H9 (cell line): ENCODE measurements at regions not wholly inside any gene's neighbourhood (a gene's known extent, or its start where the extent isn't known, plus 50 kb on each side); places are given as distances from the start of the nearest gene placed in this dataset.
"Not testable (repeated sequence)": the region's sequence is repeated elsewhere in the genome, so short reads cannot be mapped to it uniquely, and the experiment has no call there.

ENCODE experiments used
- DNase-seq: peaks from one replicate; pipeline ENCODE4 v3.0.0-alpha.2; 2017
- H2AFZ ChIP-seq: one replicate; pipeline ENCODE4 v1.6.1; 2013; ENCODE audit warnings: mild to moderate bottlenecking, low read length, control low read depth, moderate library complexity
- H2AK5ac ChIP-seq: 2 replicates; pipeline ENCODE4 v1.6.1; 2013; ENCODE audit warnings: low read length, control low read depth, mixed read lengths; ENCODE audit not compliant: insufficient read length
- H2BK120ac ChIP-seq: one replicate; pipeline ENCODE4 v1.6.1; 2013; ENCODE audit warnings: low read depth, mild to moderate bottlenecking, low read length, control low read depth, inconsistent platforms; ENCODE audit not compliant: poor library complexity, severe bottlenecking
- H2BK12ac ChIP-seq: 2 replicates; pipeline ENCODE4 v1.6.1; 2013; ENCODE audit warnings: low read length, control low read depth, mixed read lengths, low read depth; ENCODE audit not compliant: insufficient read length
- H2BK15ac ChIP-seq: 2 replicates; pipeline ENCODE4 v1.6.1; 2013; ENCODE audit warnings: low read depth, low read length, control low read depth
- H2BK20ac ChIP-seq: one replicate; pipeline ENCODE4 v1.6.1; 2013; ENCODE audit warnings: low read depth, mild to moderate bottlenecking, low read length, control low read depth, inconsistent platforms; ENCODE audit not compliant: poor library complexity, severe bottlenecking
- H2BK5ac ChIP-seq: 2 replicates; pipeline ENCODE4 v1.6.1; 2013; ENCODE audit warnings: low read length, control low read depth, mixed read lengths; ENCODE audit not compliant: insufficient read length
- H3K14ac ChIP-seq: 2 replicates; pipeline ENCODE4 v1.6.1; 2013; ENCODE audit warnings: low read length, control low read depth; ENCODE audit not compliant: insufficient read depth
- H3K18ac ChIP-seq: 2 replicates; pipeline ENCODE4 v1.6.1; 2013; ENCODE audit warnings: low read depth, mild to moderate bottlenecking, mixed read lengths, low read length, control low read depth; ENCODE audit not compliant: insufficient read length
- H3K23ac ChIP-seq: 2 replicates; pipeline ENCODE4 v1.6.1; 2013; ENCODE audit warnings: low read length, control low read depth, mixed read lengths, low read depth; ENCODE audit not compliant: insufficient read length
- H3K23me2 ChIP-seq: 2 replicates; pipeline ENCODE4 v1.6.1; 2013; ENCODE audit warnings: low read depth, mild to moderate bottlenecking, mixed read lengths, low read length, control low read depth; ENCODE audit not compliant: insufficient read length, poor library complexity, severe bottlenecking
- H3K27ac ChIP-seq: 2 replicates; pipeline ENCODE4 v1.5.1; 2013; ENCODE audit warnings: low read length, control low read depth, mixed read lengths, low read depth; ENCODE audit not compliant: insufficient read length
- H3K27me3 ChIP-seq: 2 replicates; pipeline ENCODE4 v1.6.1; 2013; ENCODE audit warnings: low read length, control low read depth, inconsistent platforms; ENCODE audit not compliant: insufficient read depth
- H3K4ac ChIP-seq: 2 replicates; pipeline ENCODE4 v1.6.1; 2013; ENCODE audit warnings: low read depth, mild to moderate bottlenecking, control low read depth, inconsistent platforms, low read length, moderate library complexity
- H3K4me1 ChIP-seq: 2 replicates; pipeline ENCODE4 v1.6.1; 2013; ENCODE audit warnings: low read length, control low read depth, inconsistent platforms; ENCODE audit not compliant: insufficient read depth
- H3K4me2 ChIP-seq: 2 replicates; pipeline ENCODE4 v1.6.1; 2013; ENCODE audit warnings: low read length, control low read depth, mixed read lengths; ENCODE audit not compliant: insufficient read length, insufficient read depth
- H3K56ac ChIP-seq: 2 replicates; pipeline ENCODE4 v1.6.1; 2013; ENCODE audit warnings: low read depth, mild to moderate bottlenecking, mixed read lengths, low read length, control low read depth; ENCODE audit not compliant: insufficient read length
- H3K79me1 ChIP-seq: 2 replicates; pipeline ENCODE4 v1.6.1; 2013; ENCODE audit warnings: low read depth, mild to moderate bottlenecking, moderate library complexity, low read length, control low read depth, inconsistent platforms; ENCODE audit not compliant: insufficient read depth, poor library complexity, severe bottlenecking
- H3K79me2 ChIP-seq: 2 replicates; pipeline ENCODE4 v1.6.1; 2013; ENCODE audit warnings: low read length, control low read depth, inconsistent platforms; ENCODE audit not compliant: insufficient read depth
- H3K9ac ChIP-seq: 2 replicates; pipeline ENCODE4 v1.6.1; 2013; ENCODE audit warnings: low read length, control low read depth, mixed read lengths; ENCODE audit not compliant: insufficient read length; ENCODE audit errors: extremely low read depth
- H3K9me3 ChIP-seq: one replicate; pipeline ENCODE4 v1.6.1; 2013; ENCODE audit warnings: low read depth, low read length, inconsistent platforms; ENCODE audit not compliant: control insufficient read depth
- H3T11ph ChIP-seq: one replicate; pipeline ENCODE4 v1.6.1; 2013; ENCODE audit warnings: mild to moderate bottlenecking, low read length, control low read depth, inconsistent platforms
- H4K20me1 ChIP-seq: one replicate; pipeline ENCODE4 v1.6.1; 2013; ENCODE audit not compliant: control insufficient read depth, insufficient read length, insufficient read depth
- H4K5ac ChIP-seq: 2 replicates; pipeline ENCODE4 v1.6.1; 2013; ENCODE audit warnings: low read depth, mild to moderate bottlenecking, mixed read lengths, low read length, control low read depth; ENCODE audit not compliant: insufficient read length
- H4K8ac ChIP-seq: replicated peaks from 2 replicates; pipeline ENCODE4 v1.6.1; 2013; ENCODE audit warnings: low read length, control low read depth, mixed read lengths, low read depth; ENCODE audit not compliant: insufficient read length
- H4K91ac ChIP-seq: 2 replicates; pipeline ENCODE4 v1.6.1; 2013; ENCODE audit warnings: low read depth, mild to moderate bottlenecking, moderate library complexity, mixed read lengths, low read length, control low read depth; ENCODE audit not compliant: insufficient read length
- H3K27ac Mint-ChIP-seq, 3 experiments: 2 replicates in 2 of 3; 3 replicates in 1 of 3; pipeline ENCODE4 v1.8.0; 2020 to 2021; ENCODE audit warnings: mixed read lengths in 3 of 3, mild to moderate bottlenecking in 1 of 3, moderate library complexity in 1 of 3
- H3K27me3 Mint-ChIP-seq: 2 replicates; pipeline ENCODE4 v1.8.0; 2021; ENCODE audit warnings: low read depth, mild to moderate bottlenecking, moderate library complexity, mixed read lengths
- H3K36me3 Mint-ChIP-seq, 3 experiments: 2 replicates in 2 of 3; 3 replicates in 1 of 3; pipeline ENCODE4 v1.8.0; 2020 to 2021; ENCODE audit warnings: low read depth in 3 of 3, mixed read lengths in 3 of 3; ENCODE audit not compliant: insufficient read depth in 1 of 3
- H3K4me1 Mint-ChIP-seq, 2 experiments: 2 replicates each; pipeline ENCODE4 v1.8.0; 2020; ENCODE audit warnings: mixed read lengths in 2 of 2
- H3K4me3 Mint-ChIP-seq, 2 experiments: 2 replicates in 1 of 2; 3 replicates in 1 of 2; pipeline ENCODE4 v1.8.0; 2020 to 2021; ENCODE audit warnings: mild to moderate bottlenecking in 2 of 2, mixed read lengths in 2 of 2, moderate library complexity in 1 of 2
- H3K9me3 Mint-ChIP-seq, 2 experiments: 2 replicates in 1 of 2; 3 replicates in 1 of 2; pipeline ENCODE4 v1.8.0; 2020; ENCODE audit warnings: mild to moderate bottlenecking in 2 of 2, mixed read lengths in 2 of 2, moderate library complexity in 1 of 2
- CTCF ChIP-seq: fragments of 200-600 bp; sonication (generic); conservative IDR thresholded peaks from 3 replicates; pipeline ENCODE4 v1.8.0; 2021; ENCODE audit warnings: antibody characterized with exemption, mild to moderate bottlenecking
- WGBS: extraction: QIAGEN DNeasy Blood & Tissue Kit; methylation state at CpG from one replicate; pipeline ENCODE4 v1.1.7; 2013; ENCODE audit warnings: missing lambda C conversion rate, low lambda C conversion rate, mixed read lengths; ENCODE audit not compliant: insufficient read length; ENCODE audit errors: extremely low coverage; 5-methylcytosine and 5-hydroxymethylcytosine counted together

- Histone ChIP-seq H2BK15ac (no peak overlapping the region), H3K4me2 (no peak overlapping the region), H4K91ac (no peak overlapping the region), H3K4me1 (no peaks in the 10 kb centered on the region; the same call in 1 of the 2 replicates), H3K23ac (no peak overlapping the region), H3K9me3 (no peaks in the 10 kb centered on the region), H3K18ac (no peak overlapping the region), H3K4ac (no peak overlapping the region), H3K79me2 (no peaks in the 10 kb centered on the region), H3T11ph (no peak overlapping the region), H2AFZ (no peak overlapping the region), H2BK120ac (no peak overlapping the region), H3K27me3 (no peaks in the 10 kb centered on the region), H2BK20ac (no peak overlapping the region), H3K14ac (no peak overlapping the region), H3K27ac (no peak overlapping the region), H3K23me2 (no peaks in the 10 kb centered on the region), H4K5ac (no peak overlapping the region), H4K20me1 (no peaks in the 10 kb centered on the region), H3K9ac (no peak overlapping the region), H4K8ac (no peak overlapping the region), H2AK5ac (no peak overlapping the region), H2BK12ac (no peak overlapping the region), H3K56ac (no peak overlapping the region), H2BK5ac (no peak overlapping the region), H3K79me1 (no peaks in the 10 kb centered on the region)
- no CpG with 5 or more reads among the region's 14 CpGs for WGBS
- no peak overlapping the region for H3K27ac Mint-ChIP-seq
- TF ChIP-seq CTCF, result no peak
- H3K4me3 Mint-ChIP-seq, result no peak overlapping the region
- no peaks in the 10 kb centered on the region; a peak in 1 of 4 replicates for H3K4me1 Mint-ChIP-seq
- DNase-seq, result no peak
- no peaks in the 10 kb centered on the region for H3K27me3 Mint-ChIP-seq
- H3K9me3 Mint-ChIP-seq, result no peaks in the 10 kb centered on the region
- H3K36me3 Mint-ChIP-seq, result no peaks in the 10 kb centered on the region
Observed at GRCh38 chr7:131157530-131158243, 170.0 kb upstream of the MKLN1 start.

- not testable (repeated sequence) for H2BK5ac ChIP-seq, H3K4me3 Mint-ChIP-seq, H3K9me3 Mint-ChIP-seq, H3K4me1 Mint-ChIP-seq, H4K20me1 ChIP-seq, DNase-seq, H3K36me3 Mint-ChIP-seq, H3K18ac ChIP-seq, H3K27me3 ChIP-seq, H3K9me3 ChIP-seq, H4K8ac ChIP-seq, H3T11ph ChIP-seq, H2AFZ ChIP-seq, H2BK20ac ChIP-seq, H3K79me2 ChIP-seq, H3K4me1 ChIP-seq, H2AK5ac ChIP-seq, H3K9ac ChIP-seq, H2BK15ac ChIP-seq, H3K23me2 ChIP-seq, H3K79me1 ChIP-seq, H4K91ac ChIP-seq, H4K5ac ChIP-seq, H3K27ac Mint-ChIP-seq, H3K27ac ChIP-seq, H3K23ac ChIP-seq, H3K4ac ChIP-seq, H3K14ac ChIP-seq, H2BK12ac ChIP-seq, H3K56ac ChIP-seq, H2BK120ac ChIP-seq, H3K4me2 ChIP-seq, H3K27me3 Mint-ChIP-seq
- WGBS, result no CpG with 5 or more reads among the region's 2 CpGs
Observed at GRCh38 chr7:131158244-131158636, 169.4 kb upstream of the MKLN1 start.
